GM11168 (cell line): ENCODE measurements at regions not wholly inside any gene's neighbourhood (a gene's known extent, or its start where the extent isn't known, plus 50 kb on each side); places are given as distances from the start of the nearest gene placed in this dataset.
"Not testable (repeated sequence)": the region's sequence is repeated elsewhere in the genome, so short reads cannot be mapped to it uniquely, and the experiment has no call there.

Source experiments
- in situ Hi-C: fragments of 300-500 bp; cut with MboI; formaldehyde crosslinking; loops from one replicate; pipeline ENCODE4 v1.12.0; 2022; ENCODE audit warnings: low sequenced_read_pairs; ENCODE audit not compliant: unreplicated experiment

DNA sequence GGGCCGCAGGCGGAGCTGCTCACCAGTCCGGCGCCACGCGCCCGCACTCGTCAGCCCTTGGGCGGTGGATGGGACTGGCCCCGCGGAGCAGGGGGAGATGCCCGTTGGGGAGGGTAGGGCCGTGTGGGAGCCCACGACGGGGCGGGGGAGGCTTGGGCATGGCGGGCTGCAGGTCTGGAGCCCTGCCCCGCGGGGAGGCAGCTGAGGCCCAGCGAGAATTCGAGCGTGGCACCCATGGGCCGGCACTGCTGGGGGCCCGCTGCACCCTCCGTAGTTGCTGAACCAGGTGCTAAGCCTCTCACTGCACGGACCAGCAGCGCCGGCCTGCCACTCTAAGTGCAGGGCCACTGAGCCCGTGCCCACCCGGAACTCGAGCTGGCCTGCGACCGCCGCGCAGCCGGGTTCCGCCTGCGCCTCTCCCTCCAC, 182.4 kb upstream of the ERBB4 start:
- in situ Hi-C loops = no loop called here

DNA sequence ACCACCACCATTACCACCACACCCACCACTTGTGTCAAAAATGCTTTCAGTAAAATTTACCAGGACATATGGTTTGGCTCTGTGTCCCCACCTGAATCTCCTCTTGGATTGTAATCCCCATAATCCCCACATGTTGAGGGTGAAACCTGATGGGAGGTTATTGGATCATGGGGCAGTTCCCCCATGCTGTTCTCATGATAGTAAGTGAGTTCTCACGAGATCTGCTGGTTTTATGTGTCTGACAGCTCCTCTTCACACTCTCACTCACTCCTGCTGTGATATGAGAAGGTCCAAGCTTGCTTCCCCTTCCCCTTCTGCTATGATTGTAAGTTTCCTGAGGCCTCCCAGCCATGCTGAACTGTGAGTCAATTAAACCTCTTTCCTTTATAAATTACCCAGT, 176.8 kb upstream of the ERBB4 start:
- in situ Hi-C loops = not testable (repeated sequence)

GRCh38 chr2:212713681-212714080, 175.1 kb upstream of the ERBB4 start:
- in situ Hi-C loops = no loop called here

- in situ Hi-C loops = no loop called here
Measured at GRCh38 chr2:212712991-212713390, 174.4 kb upstream of the ERBB4 start.

- in situ Hi-C loops = no loop called here
Measured at GRCh38 chr2:212712466-212712865, 173.9 kb upstream of the ERBB4 start.

DNA sequence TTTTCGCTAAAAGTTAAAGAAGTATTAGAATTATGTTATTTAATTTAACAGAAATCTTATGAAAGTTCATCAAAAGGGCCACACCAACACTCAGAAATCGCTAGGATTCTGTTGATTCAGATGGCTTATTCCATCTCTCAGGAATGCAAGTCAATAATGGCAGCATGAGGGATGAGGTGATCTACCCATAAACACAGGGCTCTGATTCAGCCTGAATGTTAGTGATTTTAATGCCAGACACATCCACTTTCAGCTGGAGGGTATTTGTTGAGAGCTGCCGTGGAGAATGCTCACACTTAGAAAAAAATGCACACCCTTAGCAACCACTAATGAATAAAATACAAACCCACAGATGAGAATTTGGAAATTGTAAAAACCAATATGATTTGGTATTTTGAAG, 173.3 kb upstream of the ERBB4 start:
- in situ Hi-C loops = no loop called here

- in situ Hi-C loops = no loop called here
Measured at GRCh38 chr2:212709280-212709679, 170.7 kb upstream of the ERBB4 start.

DNA sequence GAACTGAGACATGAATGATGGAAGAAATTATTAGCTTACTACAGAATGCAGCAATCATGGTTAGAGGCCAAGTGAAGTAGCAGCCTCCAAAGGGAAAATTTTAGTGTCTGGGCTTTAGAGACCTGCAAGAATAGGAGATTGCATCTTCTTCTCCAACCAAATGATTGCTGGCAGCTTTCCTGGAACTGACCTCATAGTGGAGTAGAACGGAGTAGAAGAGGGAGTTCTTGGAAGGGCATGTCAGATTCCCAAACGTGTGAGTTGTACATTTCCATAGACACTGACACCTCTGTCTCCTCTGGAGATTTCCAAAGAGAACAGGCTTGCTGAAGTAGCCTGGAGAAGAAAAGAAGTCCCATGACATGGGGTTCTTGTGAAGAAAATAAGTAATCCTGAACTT, 169.8 kb upstream of the ERBB4 start:
- in situ Hi-C loops = no loop called here

DNA sequence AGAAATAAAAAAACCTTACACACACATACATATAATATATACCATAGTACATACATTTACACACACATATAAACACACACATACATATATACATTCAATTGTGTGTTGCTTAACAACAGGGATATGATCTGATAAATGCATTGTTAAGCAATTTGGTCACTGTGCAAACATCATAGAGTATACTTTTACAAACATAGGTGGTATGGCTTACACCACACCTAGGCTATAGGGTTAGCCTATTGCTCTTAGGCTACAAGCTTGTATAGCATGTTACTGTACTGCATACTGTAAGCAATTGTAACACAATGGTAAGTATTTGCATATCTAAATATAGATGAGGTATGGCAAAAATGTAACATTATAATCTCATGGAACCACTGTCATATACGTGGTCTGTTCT, 156.8 kb upstream of the ERBB4 start:
- in situ Hi-C loops = no loop called here

GRCh38 chr2:212694398-212694797, 155.8 kb upstream of the ERBB4 start:
- in situ Hi-C loops = no loop called here

DNA sequence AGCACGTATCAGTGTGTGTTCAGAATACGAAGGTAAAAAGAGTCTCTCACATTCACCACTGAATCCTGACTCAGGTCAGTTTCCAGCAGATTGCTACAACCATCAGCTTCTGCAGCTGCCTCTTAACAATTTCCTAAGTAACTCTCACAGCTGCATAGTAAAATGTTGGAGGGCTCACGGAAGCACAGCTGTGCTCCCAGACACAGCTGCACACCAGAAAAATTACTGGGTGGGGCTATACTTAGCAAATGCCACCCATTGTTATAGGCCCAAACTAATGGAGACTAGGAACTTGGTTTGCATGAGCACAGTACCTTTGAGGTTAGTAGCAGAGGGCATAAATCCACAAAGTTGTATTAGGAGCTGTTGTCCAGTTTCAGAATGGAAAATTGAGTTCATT, 153.9 kb upstream of the ERBB4 start:
- in situ Hi-C loops = no loop called here

- in situ Hi-C loops = no loop called here
Measured at GRCh38 chr2:212686285-212686895, 147.8 kb upstream of the ERBB4 start.

DNA sequence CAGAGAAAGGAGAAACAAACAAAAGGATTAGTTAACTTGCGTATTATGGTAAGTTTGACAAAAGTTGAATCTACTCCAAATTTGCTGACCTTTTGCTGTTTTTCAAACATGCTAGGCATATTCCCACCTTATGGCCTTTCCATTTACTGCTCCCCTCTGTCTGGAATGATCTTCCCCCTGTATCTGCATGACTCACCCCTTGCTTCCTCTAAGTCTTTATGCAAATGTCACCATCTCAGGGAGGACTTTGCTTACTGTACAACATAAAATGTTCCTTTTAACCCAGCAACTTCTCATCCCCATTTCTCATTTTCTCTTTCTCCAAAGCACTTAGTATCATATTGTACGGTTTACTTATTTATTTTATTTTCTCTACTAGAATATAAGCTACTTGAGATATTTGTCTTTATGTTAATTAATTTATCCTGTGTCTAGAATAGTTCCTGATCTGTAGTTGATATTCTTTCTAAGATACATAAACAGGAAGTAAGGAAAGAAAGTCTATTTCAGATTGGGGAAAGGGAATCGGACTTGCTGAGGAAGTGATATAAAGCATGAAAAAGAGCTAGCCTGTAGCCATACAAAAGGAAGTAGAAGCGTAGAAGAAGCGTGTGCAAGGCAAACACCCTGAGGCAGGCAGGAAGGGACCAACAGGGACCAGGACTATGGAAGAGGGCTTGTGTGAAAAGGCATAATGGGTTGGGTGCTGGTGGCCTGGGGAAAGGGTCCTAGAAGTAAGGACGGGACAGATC, 144.9 kb upstream of the ERBB4 start:
- in situ Hi-C loops = loop anchor here (5.0 kb wide), 1 partner anchor 469 kb away; the partner anchor contains the start of gene IKZF2

DNA sequence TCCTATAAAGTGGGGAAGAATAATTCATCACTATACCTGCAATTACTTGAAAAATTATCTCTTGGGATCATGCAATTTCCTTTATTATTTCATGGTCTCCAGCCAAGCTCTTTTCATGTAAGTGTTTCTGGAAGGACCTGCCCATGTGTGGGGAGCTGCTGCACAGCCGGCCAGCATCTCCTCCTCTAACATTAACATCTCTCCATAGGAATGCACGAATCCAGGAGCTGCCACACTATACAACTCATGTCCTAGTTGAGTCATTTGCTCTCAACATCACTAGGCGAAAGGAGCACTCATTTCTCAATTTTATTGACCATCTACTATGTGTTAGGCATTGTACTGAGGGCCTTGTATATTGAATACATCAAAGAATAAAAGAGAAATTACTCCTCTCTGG, 144.3 kb upstream of the ERBB4 start:
- in situ Hi-C loops = loop anchor here (5.0 kb wide), 1 partner anchor 469 kb away; the partner anchor contains the start of gene IKZF2

- in situ Hi-C loops = no loop called here
Measured at GRCh38 chr2:212677466-212677865, 138.9 kb upstream of the ERBB4 start.

DNA sequence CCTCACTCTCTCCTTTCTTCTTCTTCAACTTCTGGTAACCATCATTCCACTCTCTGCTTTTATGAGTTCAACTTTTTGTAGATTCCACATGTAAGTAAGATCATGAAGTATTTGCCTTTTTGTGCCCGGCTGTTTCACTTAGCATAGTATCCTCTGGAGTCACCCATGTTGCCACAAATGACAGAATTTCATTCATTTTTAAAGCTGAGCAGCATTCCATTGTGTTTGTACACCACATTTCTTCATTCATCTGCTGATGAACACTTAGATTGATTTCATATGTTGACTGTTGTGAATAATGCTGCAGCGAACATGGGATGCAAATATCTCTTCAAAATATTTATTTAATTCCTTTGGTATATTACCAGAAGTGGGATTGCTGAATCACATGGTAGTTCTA, 133.6 kb upstream of the ERBB4 start:
- in situ Hi-C loops = no loop called here

- in situ Hi-C loops = no loop called here
Measured at GRCh38 chr2:212669761-212670160, 131.2 kb upstream of the ERBB4 start.

DNA sequence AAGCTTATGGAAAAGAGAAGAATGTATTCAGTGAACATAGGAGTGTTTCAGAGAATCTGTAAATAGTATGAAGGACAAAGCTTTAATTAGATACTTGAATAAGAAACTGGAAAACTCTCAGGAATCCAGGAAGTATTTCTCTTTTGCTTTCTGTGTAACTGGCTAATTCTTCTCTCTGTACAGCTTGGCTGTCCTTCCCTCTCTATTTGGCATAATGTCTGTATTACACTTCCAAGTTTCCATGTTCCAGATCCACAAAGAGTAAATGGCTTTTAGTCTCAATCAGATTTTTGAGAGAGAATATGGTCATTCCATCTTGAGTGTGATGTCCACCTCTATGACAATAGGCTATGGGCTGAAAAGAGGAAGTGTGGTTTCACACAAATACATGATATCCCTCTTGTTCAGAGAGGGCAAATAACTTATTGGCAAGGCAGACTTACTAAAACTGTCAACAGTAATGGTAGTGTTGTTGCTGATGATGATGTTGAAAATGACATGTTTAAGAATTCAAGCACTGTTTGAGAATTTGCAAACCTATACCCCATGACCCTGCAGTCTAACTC, 129.2 kb upstream of the ERBB4 start:
- in situ Hi-C loops = no loop called here

GRCh38 chr2:212665948-212666347, 127.3 kb upstream of the ERBB4 start:
- in situ Hi-C loops = no loop called here

DNA sequence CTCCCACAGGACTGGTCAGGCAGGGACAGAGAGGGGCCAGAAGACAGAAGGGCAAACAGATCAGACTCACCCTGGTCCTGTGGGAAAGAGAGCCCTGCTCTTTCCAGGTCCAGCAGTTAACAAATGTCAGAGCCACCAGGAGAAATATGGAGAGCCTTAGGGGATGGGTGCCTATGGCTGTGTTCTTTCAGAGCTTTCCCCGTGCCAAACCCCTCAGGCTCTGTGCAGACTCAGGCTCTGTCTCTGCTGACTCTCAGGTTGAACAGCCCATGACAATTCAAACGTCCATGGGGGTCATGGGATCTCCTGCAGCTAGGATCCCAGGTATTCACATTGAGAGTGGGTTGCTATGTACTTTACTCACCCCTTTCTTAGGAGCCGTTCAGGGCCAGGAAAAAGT, 120.8 kb upstream of the ERBB4 start:
- in situ Hi-C loops = no loop called here

DNA sequence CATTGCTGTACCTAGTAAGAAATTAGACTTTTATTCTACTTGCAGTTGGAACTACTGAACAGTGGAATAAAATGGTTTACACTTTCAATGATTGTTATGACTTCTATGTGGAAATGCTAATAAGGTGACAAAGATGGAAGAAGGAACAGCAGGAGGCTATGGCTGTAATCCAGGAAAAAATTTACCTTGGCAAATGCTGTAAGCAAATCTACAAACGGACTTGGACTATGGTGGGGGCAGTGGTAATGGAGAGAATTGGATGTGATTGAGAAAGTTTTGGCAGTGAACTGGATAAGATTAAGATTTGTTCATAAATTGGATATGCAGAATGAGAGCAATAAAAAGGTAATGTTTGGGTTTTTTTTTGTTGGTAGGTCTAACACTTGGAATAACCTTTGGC, 111.0 kb upstream of the ERBB4 start:
- in situ Hi-C loops = no loop called here
